ENCODE measurements at regions not wholly inside any gene's neighbourhood (a gene's known extent, or its start where the extent isn't known, plus 50 kb on each side); places are given as distances from the start of the nearest gene placed in this dataset.
A peak's percentile ranks its signal among the peaks of the same experiment; 100 is the strongest.

DNA sequence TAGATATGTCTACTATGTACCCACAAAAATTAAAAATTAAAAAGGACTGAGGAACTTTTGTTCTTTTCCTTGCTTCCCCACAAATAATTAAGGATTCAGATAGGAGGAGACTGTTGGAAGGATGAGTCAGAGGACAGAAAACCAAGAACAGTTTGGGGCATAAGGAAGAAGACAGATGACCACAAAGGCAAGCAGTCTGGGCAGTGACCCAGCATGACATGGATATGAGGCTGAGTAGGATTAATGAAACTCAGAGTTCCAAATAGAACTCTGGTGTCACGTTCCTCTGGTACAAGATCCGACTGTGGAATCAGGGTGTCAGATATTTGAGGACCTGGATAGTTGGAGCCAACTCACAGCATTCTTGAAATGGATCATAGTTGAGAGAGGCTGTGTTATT lies 89.3 kb upstream of the SLC38A4 start:
- H2AFZ ChIP-seq (ENCODE audit: low read depth, low read length, poor library complexity, severe bottlenecking) = no peak overlapping the region
- H3K27me3 ChIP-seq (ENCODE audit: insufficient read depth, low read length) = no peaks in the 10 kb centered on the region
- H3K9me2 ChIP-seq (ENCODE audit: insufficient read depth) = no peaks in the 10 kb centered on the region; the same call in 1 of the 2 replicates
- H3K9ac ChIP-seq (ENCODE audit: low read length) = no peak overlapping the region
- no peaks in the 10 kb centered on the region for H3K79me2 ChIP-seq (ENCODE audit: insufficient read depth, low read length)
- H3K4me3 ChIP-seq (replicated peaks in 1 of 2; ENCODE audit: low read depth in 1 of 2, low read length in 2 of 2) = no peak overlapping the region
- H3K9me3 ChIP-seq (ENCODE audit: control insufficient read depth in 1 of 2, insufficient read depth in 1 of 2, low read depth in 1 of 2, low read length in 2 of 2) = no peaks in the 10 kb centered on the region; a peak in 1 of 4 replicates
- no peak for ATAC-seq
- no peaks in the 10 kb centered on the region for H4K20me1 ChIP-seq (ENCODE audit: insufficient read depth)
- H3K4me2 ChIP-seq (ENCODE audit: low read length) = no peak overlapping the region
- DNase-seq (ENCODE audit: low read depth, low spot score) = no peak
- H3K4me1 ChIP-seq (ENCODE audit: control insufficient read depth in 1 of 2, insufficient read depth in 2 of 2, low read length in 2 of 2) = no peaks in the 10 kb centered on the region
- POLR2A ChIA-PET = no interaction called here
- H3K27ac ChIP-seq (ENCODE audit: low read depth, low read length) = no peak overlapping the region
- RAD21 ChIA-PET (ENCODE audit: low non-redundant PET in 1 of 2, low total read pairs in 2 of 2, uncharacterized antibody in 2 of 2, unreplicated experiment in 2 of 2) = no interaction called here
- no peaks in the 10 kb centered on the region for H3K36me3 ChIP-seq (ENCODE audit: control insufficient read depth in 1 of 2, insufficient read depth in 2 of 2, low read length in 2 of 2)
- CTCF ChIA-PET = no interaction called here
- no TSS peak for BruUV-seq (replicated peaks)
- TF ChIP-seq SIN3A (IDR thresholded peaks at IDR 0.05; ENCODE audit: low read depth) (no peak), JUND (IDR thresholded peaks at IDR 0.05) (peak; percentile 25; the same call in 1 of the 2 replicates), ZNF274 (IDR thresholded peaks at IDR 0.05; ENCODE audit: low read depth, low read length) (no peak)
- TF ChIP-seq, protein P1, sequence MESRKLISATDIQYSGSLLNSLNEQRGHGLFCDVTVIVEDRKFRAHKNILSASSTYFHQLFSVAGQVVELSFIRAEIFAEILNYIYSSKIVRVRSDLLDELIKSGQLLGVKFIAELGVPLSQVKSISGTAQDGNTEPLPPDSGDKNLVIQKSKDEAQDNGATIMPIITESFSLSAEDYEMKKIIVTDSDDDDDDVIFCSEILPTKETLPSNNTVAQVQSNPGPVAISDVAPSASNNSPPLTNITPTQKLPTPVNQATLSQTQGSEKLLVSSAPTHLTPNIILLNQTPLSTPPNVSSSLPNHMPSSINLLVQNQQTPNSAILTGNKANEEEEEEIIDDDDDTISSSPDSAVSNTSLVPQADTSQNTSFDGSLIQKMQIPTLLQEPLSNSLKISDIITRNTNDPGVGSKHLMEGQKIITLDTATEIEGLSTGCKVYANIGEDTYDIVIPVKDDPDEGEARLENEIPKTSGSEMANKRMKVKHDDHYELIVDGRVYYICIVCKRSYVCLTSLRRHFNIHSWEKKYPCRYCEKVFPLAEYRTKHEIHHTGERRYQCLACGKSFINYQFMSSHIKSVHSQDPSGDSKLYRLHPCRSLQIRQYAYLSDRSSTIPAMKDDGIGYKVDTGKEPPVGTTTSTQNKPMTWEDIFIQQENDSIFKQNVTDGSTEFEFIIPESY (IDR thresholded peaks at IDR 0.05; ENCODE audit: extremely low read depth, insufficient replicate concordance, low read length) = no peak
- intact Hi-C loops (cut with micrococcal nuclease) = no loop called here

DNA sequence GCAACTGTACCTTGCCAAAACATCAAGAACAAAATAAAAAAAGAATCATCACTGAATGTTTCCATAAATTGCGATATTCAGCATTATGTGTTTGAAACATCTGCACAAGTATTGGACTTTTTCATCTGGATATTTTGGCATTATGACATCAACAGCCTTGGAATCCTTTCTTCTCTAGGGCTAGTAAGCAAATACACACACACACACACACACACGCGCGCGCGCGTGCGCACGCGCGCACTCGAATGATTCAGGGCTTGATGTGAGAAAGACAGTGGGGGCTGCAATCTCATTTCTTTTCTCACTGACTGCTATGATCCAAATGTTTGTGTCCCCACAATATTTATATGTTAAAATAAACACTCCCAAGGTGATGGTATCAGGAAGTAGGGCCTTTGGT lies 90.0 kb upstream of the SLC38A4 start:
- CTCF ChIA-PET = no interaction called here
- DNase-seq (ENCODE audit: low read depth, low spot score) = no peak
- no peak overlapping the region for H2AFZ ChIP-seq (ENCODE audit: low read depth, low read length, poor library complexity, severe bottlenecking)
- no peaks in the 10 kb centered on the region; a peak in 1 of 4 replicates for H3K9me3 ChIP-seq (ENCODE audit: control insufficient read depth in 1 of 2, insufficient read depth in 1 of 2, low read depth in 1 of 2, low read length in 2 of 2)
- no peak overlapping the region for H3K27ac ChIP-seq (ENCODE audit: low read depth, low read length)
- no peaks in the 10 kb centered on the region for H3K4me1 ChIP-seq (ENCODE audit: control insufficient read depth in 1 of 2, insufficient read depth in 2 of 2, low read length in 2 of 2)
- H3K36me3 ChIP-seq (ENCODE audit: control insufficient read depth in 1 of 2, insufficient read depth in 2 of 2, low read length in 2 of 2) = no peaks in the 10 kb centered on the region
- no peak overlapping the region for H3K9ac ChIP-seq (ENCODE audit: low read length)
- intact Hi-C loops (cut with micrococcal nuclease) = no loop called here
- no TSS peak for BruUV-seq (replicated peaks)
- no peak for ATAC-seq
- no peaks in the 10 kb centered on the region for H4K20me1 ChIP-seq (ENCODE audit: insufficient read depth)
- TF ChIP-seq, protein P2, sequence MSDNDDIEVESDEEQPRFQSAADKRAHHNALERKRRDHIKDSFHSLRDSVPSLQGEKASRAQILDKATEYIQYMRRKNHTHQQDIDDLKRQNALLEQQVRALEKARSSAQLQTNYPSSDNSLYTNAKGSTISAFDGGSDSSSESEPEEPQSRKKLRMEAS (IDR thresholded peaks at IDR 0.05) = no peak
- TF ChIP-seq EZH2phosphoT487 (IDR thresholded peaks at IDR 0.05; ENCODE audit: borderline replicate concordance) (no peak), JUND (IDR thresholded peaks at IDR 0.05) (no peak), EZH2 (IDR thresholded peaks at IDR 0.05) (no peak), POLR2AphosphoS5 (IDR thresholded peaks at IDR 0.05; ENCODE audit: low read depth, low read length) (no peak), POLR2A (IDR thresholded peaks at IDR 0.05; ENCODE audit: borderline replicate concordance, extremely low read depth, insufficient read depth, insufficient read length) (no peak), ZFX (IDR thresholded peaks at IDR 0.05) (no peak), CEBPB (IDR thresholded peaks at IDR 0.05; ENCODE audit: low read depth) (no peak), CBX3 (IDR thresholded peaks at IDR 0.05; ENCODE audit: low read depth) (no peak)
- no peaks in the 10 kb centered on the region for H3K27me3 ChIP-seq (ENCODE audit: insufficient read depth, low read length)
- POLR2A ChIA-PET = no interaction called here
- no peaks in the 10 kb centered on the region; the same call in 1 of the 2 replicates for H3K9me2 ChIP-seq (ENCODE audit: insufficient read depth)
- H3K79me2 ChIP-seq (ENCODE audit: insufficient read depth, low read length) = no peaks in the 10 kb centered on the region
- no peak overlapping the region for H3K4me2 ChIP-seq (ENCODE audit: low read length)
- RAD21 ChIA-PET (ENCODE audit: low non-redundant PET in 1 of 2, low total read pairs in 2 of 2, uncharacterized antibody in 2 of 2, unreplicated experiment in 2 of 2) = no interaction called here
- H3K4me3 ChIP-seq (replicated peaks in 1 of 2; ENCODE audit: low read depth in 1 of 2, low read length in 2 of 2) = no peak overlapping the region
